RWPE2 (cell line): ENCODE measurements at regions not wholly inside any gene's neighbourhood (a gene's known extent, or its start where the extent isn't known, plus 50 kb on each side); places are given as distances from the start of the nearest gene placed in this dataset.

Experiments
- ATAC-seq: fragments of 200-7000 bp; cut with Tn5 transposase; 3 replicates; pipeline ENCODE4 v1.9.1; 2021; ENCODE audit warnings: low read depth
- DNase-seq: peaks from one replicate; pipeline ENCODE4 v3.0.0-alpha.2; 2020; ENCODE audit warnings: low spot score
- H3K27ac ChIP-seq: fragments of 450-650 bp; 2 replicates; pipeline ENCODE4 v1.5.1; 2017; ENCODE audit warnings: mild to moderate bottlenecking; ENCODE audit not compliant: poor library complexity, severe bottlenecking
- H3K27me3 ChIP-seq: fragments of 250-450 bp; sonication (Bioruptor Pico); 2 replicates; pipeline ENCODE4 v1.5.1; 2021; ENCODE audit warnings: mild to moderate bottlenecking, moderate library complexity; ENCODE audit not compliant: insufficient read depth, poor library complexity, severe bottlenecking
- H3K36me3 ChIP-seq: fragments of 250-450 bp; sonication (Bioruptor Pico); 2 replicates; pipeline ENCODE4 v1.5.1; 2020; ENCODE audit warnings: low read depth, mild to moderate bottlenecking, moderate library complexity
- H3K4me1 ChIP-seq: fragments of 250-450 bp; sonication (Bioruptor Pico); 2 replicates; pipeline ENCODE4 v1.5.1; 2021; ENCODE audit warnings: mild to moderate bottlenecking, moderate library complexity; ENCODE audit not compliant: insufficient read depth, poor library complexity, severe bottlenecking
- H3K4me3 ChIP-seq: fragments of 250-450 bp; sonication (Bioruptor Pico); 2 replicates; pipeline ENCODE4 v1.5.1; 2021; ENCODE audit warnings: mild to moderate bottlenecking, moderate library complexity; ENCODE audit not compliant: severe bottlenecking
- H3K9me3 ChIP-seq: fragments of 250-450 bp; sonication (Bioruptor Pico); 2 replicates; pipeline ENCODE4 v1.5.1; 2021; ENCODE audit warnings: mild to moderate bottlenecking, moderate library complexity; ENCODE audit not compliant: severe bottlenecking
- CTCF ChIP-seq: fragments of 450-650 bp; IDR thresholded peaks from one replicate; pipeline ENCODE4 v1.5.1; 2017; ENCODE audit warnings: mild to moderate bottlenecking, moderate library complexity; ENCODE audit not compliant: poor library complexity, severe bottlenecking

GRCh38 chrX:15191830-15192229 lies 78.1 kb downstream of the ASB9 start:
- no peaks in the 10 kb centered on the region for H3K4me1 ChIP-seq
- H3K27me3 ChIP-seq: no peaks in the 10 kb centered on the region
- H3K4me3 ChIP-seq: no peak overlapping the region
- DNase-seq (no peak), ATAC-seq (no peak)
- H3K27ac ChIP-seq: no peak overlapping the region
- H3K9me3 ChIP-seq: no peaks in the 10 kb centered on the region
- no peak for TF ChIP-seq CTCF
- H3K36me3 ChIP-seq: no peaks in the 10 kb centered on the region

GRCh38 chrX:15188039-15188438 lies 81.8 kb downstream of the ASB9 start:
- TF ChIP-seq CTCF: no peak
- H3K4me1 ChIP-seq: no peaks in the 10 kb centered on the region
- no peaks in the 10 kb centered on the region for H3K27me3 ChIP-seq
- no peak overlapping the region for H3K4me3 ChIP-seq
- no peak for ATAC-seq
- no peaks in the 10 kb centered on the region for H3K36me3 ChIP-seq
- no peak for DNase-seq
- H3K9me3 ChIP-seq: no peaks in the 10 kb centered on the region
- no peak overlapping the region for H3K27ac ChIP-seq

- Histone ChIP-seq H3K36me3 (no peaks in the 10 kb centered on the region), H3K4me1 (no peaks in the 10 kb centered on the region), H3K4me3 (no peak overlapping the region), H3K9me3 (no peaks in the 10 kb centered on the region), H3K27ac (no peak overlapping the region), H3K27me3 (no peaks in the 10 kb centered on the region)
- no peak for TF ChIP-seq CTCF
- DNase-seq: no peak
- no peak for ATAC-seq
Observed at GRCh38 chrX:15177316-15177715, 92.6 kb downstream of the ASB9 start.

- Histone ChIP-seq H3K27ac (no peak overlapping the region), H3K36me3 (no peaks in the 10 kb centered on the region), H3K4me3 (no peak overlapping the region), H3K4me1 (no peaks in the 10 kb centered on the region), H3K9me3 (no peaks in the 10 kb centered on the region), H3K27me3 (no peaks in the 10 kb centered on the region)
- ATAC-seq (no peak), DNase-seq (no peak)
- no peak for TF ChIP-seq CTCF
Observed at GRCh38 chrX:15173411-15173810, 96.5 kb downstream of the ASB9 start.

- no peaks in the 10 kb centered on the region for H3K9me3 ChIP-seq
- H3K36me3 ChIP-seq: no peaks in the 10 kb centered on the region
- no peaks in the 10 kb centered on the region for H3K27me3 ChIP-seq
- H3K27ac ChIP-seq: no peak overlapping the region
- ATAC-seq (no peak), DNase-seq (no peak)
- no peak overlapping the region for H3K4me3 ChIP-seq
- TF ChIP-seq CTCF: no peak
- no peaks in the 10 kb centered on the region for H3K4me1 ChIP-seq
Observed at GRCh38 chrX:15170927-15171326, 99.0 kb downstream of the ASB9 start.
